GM12874 (cell line): ENCODE measurements at regions not wholly inside any gene's neighbourhood (a gene's known extent, or its start where the extent isn't known, plus 50 kb on each side); places are given as distances from the start of the nearest gene placed in this dataset.

Experiments
- CTCF ChIP-seq: IDR thresholded peaks from 2 replicates; pipeline ENCODE4 v1.5.1; 2011; ENCODE audit warnings: low read depth, mild to moderate bottlenecking, control low read depth, low read length, moderate library complexity; ENCODE audit not compliant: insufficient read depth

GRCh38 chr2:133641497-133641896 lies 73.2 kb upstream of the NCKAP5 start:
- TF ChIP-seq CTCF: no peak

- no peak for TF ChIP-seq CTCF
Observed at GRCh38 chr2:133641942-133642725, 73.9 kb upstream of the NCKAP5 start.

- TF ChIP-seq CTCF: no peak
Observed at GRCh38 chr2:133642791-133643191, 74.5 kb upstream of the NCKAP5 start.

- TF ChIP-seq CTCF: no peak
Observed at GRCh38 chr2:133643863-133644262, 75.6 kb upstream of the NCKAP5 start.

GRCh38 chr2:133644846-133645245 lies 76.6 kb upstream of the NCKAP5 start:
- TF ChIP-seq CTCF: no peak

GRCh38 chr2:133651861-133652260 lies 83.6 kb upstream of the NCKAP5 start:
- no peak for TF ChIP-seq CTCF

GRCh38 chr2:133652398-133652797 lies 84.1 kb upstream of the NCKAP5 start:
- TF ChIP-seq CTCF: no peak

GRCh38 chr2:133653056-133653455 lies 84.8 kb upstream of the NCKAP5 start:
- TF ChIP-seq CTCF: no peak
